Activated CD8-positive, alpha-beta T cell treated with anti-CD3 and anti-CD28 coated beads for 36 hours (primary cell): ENCODE measurements at regions not wholly inside any gene's neighbourhood (a gene's known extent, or its start where the extent isn't known, plus 50 kb on each side); places are given as distances from the start of the nearest gene placed in this dataset.

ENCODE experiments used
- ATAC-seq: fragments of 200-7000 bp; cut with Tn5 transposase; one replicate; pipeline ENCODE4 v1.10.0; 2021; ENCODE audit warnings: mild to moderate bottlenecking, moderate library complexity
- CTCF ChIA-PET: fragments of 350-600 bp; sonication (Branson Sonifier 250); formaldehyde crosslinking; loops from one replicate; lab custom pipeline; 2021; ENCODE audit warnings: antibody characterized with exemption; lab: Charles Lee
- POLR2A ChIA-PET: fragments of 350-600 bp; sonication (Branson Sonifier 250); formaldehyde crosslinking; loops from one replicate; lab custom pipeline; 2021; ENCODE audit warnings: antibody characterized with exemption; lab: Charles Lee
- DNase-seq: peaks from one replicate; pipeline ENCODE4 v3.0.0-alpha.2; 2020
- H3K27ac Mint-ChIP-seq: one replicate; pipeline ENCODE4 v1.8.0; 2021; ENCODE audit warnings: mild to moderate bottlenecking, mixed read lengths
- H3K27me3 Mint-ChIP-seq: one replicate; pipeline ENCODE4 v1.8.0; 2021; ENCODE audit warnings: mixed read lengths
- H3K36me3 Mint-ChIP-seq: one replicate; pipeline ENCODE4 v1.8.0; 2021; ENCODE audit warnings: low read depth, mixed read lengths
- H3K4me1 Mint-ChIP-seq: one replicate; pipeline ENCODE4 v1.8.0; 2021; ENCODE audit warnings: low read depth, mixed read lengths
- H3K4me3 Mint-ChIP-seq: one replicate; pipeline ENCODE4 v1.8.0; 2021; ENCODE audit warnings: mild to moderate bottlenecking, moderate library complexity, mixed read lengths
- H3K9me3 Mint-ChIP-seq: one replicate; pipeline ENCODE4 v1.8.0; 2021; ENCODE audit warnings: mixed read lengths
- CTCF ChIP-seq: fragments of 200-600 bp; IDR thresholded peaks from one replicate; pipeline ENCODE4 v1.8.0; 2022; ENCODE audit warnings: antibody characterized with exemption, mild to moderate bottlenecking
- intact Hi-C: fragments of 100-400 bp; cut with micrococcal nuclease; formaldehyde crosslinking; loops from one replicate; pipeline ENCODE4 v1.10.0; 2022

- no peak for ATAC-seq
- Mint-ChIP-seq H3K27ac (no peak overlapping the region), H3K4me3 (no peak overlapping the region), H3K36me3 (no peaks in the 10 kb centered on the region), H3K9me3 (no peaks in the 10 kb centered on the region), H3K27me3 (peaks cover 5% of the 10 kb centered on the region), H3K4me1 (no peaks in the 10 kb centered on the region)
- TF ChIP-seq CTCF, result no peak
- ChIA-PET POLR2A (no interaction called here), CTCF (no interaction called here)
- intact Hi-C loops, result no loop called here
- no peak for DNase-seq
Measured at GRCh38 chr4:185933078-185933581, 121.1 kb upstream of the SORBS2 start.

GRCh38 chr4:185936650-185937376 is 124.8 kb upstream of the SORBS2 start:
- no peak for TF ChIP-seq CTCF
- ATAC-seq (no peak), DNase-seq (no peak)
- no peak overlapping the region for H3K27ac Mint-ChIP-seq
- H3K36me3 Mint-ChIP-seq, result no peaks in the 10 kb centered on the region
- H3K27me3 Mint-ChIP-seq, result peaks cover 2% of the 10 kb centered on the region
- CTCF ChIA-PET, result no interaction called here
- H3K4me1 Mint-ChIP-seq, result no peaks in the 10 kb centered on the region
- intact Hi-C loops, result no loop called here
- H3K9me3 Mint-ChIP-seq, result no peaks in the 10 kb centered on the region
- POLR2A ChIA-PET, result no interaction called here
- H3K4me3 Mint-ChIP-seq, result no peak overlapping the region

- ChIA-PET POLR2A (no interaction called here), CTCF (no interaction called here)
- intact Hi-C loops, result no loop called here
- Mint-ChIP-seq H3K36me3 (no peaks in the 10 kb centered on the region), H3K4me3 (no peak overlapping the region), H3K9me3 (no peaks in the 10 kb centered on the region), H3K4me1 (no peaks in the 10 kb centered on the region), H3K27ac (no peak overlapping the region), H3K27me3 (peaks cover 2% of the 10 kb centered on the region)
- DNase-seq, result no peak
- no peak for TF ChIP-seq CTCF
- ATAC-seq, result no peak
Measured at GRCh38 chr4:185938654-185939053, 126.7 kb upstream of the SORBS2 start.

- ATAC-seq (no peak), DNase-seq (no peak)
- TF ChIP-seq CTCF, result no peak
- Mint-ChIP-seq H3K4me1 (no peaks in the 10 kb centered on the region), H3K9me3 (no peaks in the 10 kb centered on the region), H3K27ac (no peak overlapping the region), H3K27me3 (peaks cover 2% of the 10 kb centered on the region), H3K36me3 (no peaks in the 10 kb centered on the region), H3K4me3 (no peak overlapping the region)
- intact Hi-C loops, result no loop called here
- POLR2A ChIA-PET, result no interaction called here
- CTCF ChIA-PET, result no interaction called here
Measured at GRCh38 chr4:185941461-185941860, 127.5 kb upstream of the TLR3 start.

- intact Hi-C loops, result no loop called here
- POLR2A ChIA-PET, result no interaction called here
- DNase-seq (no peak), ATAC-seq (no peak)
- Mint-ChIP-seq H3K9me3 (no peaks in the 10 kb centered on the region), H3K27ac (no peak overlapping the region), H3K27me3 (peaks cover 9% of the 10 kb centered on the region), H3K4me3 (no peak overlapping the region), H3K4me1 (no peaks in the 10 kb centered on the region), H3K36me3 (no peaks in the 10 kb centered on the region)
- no peak for TF ChIP-seq CTCF
- CTCF ChIA-PET, result no interaction called here
Measured at GRCh38 chr4:185945252-185945651, 123.7 kb upstream of the TLR3 start.
